ENCODE measurements at regions not wholly inside any gene's neighbourhood (a gene's known extent, or its start where the extent isn't known, plus 50 kb on each side); places are given as distances from the start of the nearest gene placed in this dataset.

GRCh38 chr11:79982185-79982584, 541.4 kb upstream of the TENM4 start:
- Histone ChIP-seq H3K27me3 (ENCODE audit: control insufficient read depth, insufficient read depth, low read length) (no peaks in the 10 kb centered on the region), H3K27ac (ENCODE audit: low read length) (no peak overlapping the region), H3K4me3 (ENCODE audit: low read depth in 2 of 2, low read length in 2 of 2) (no peak overlapping the region), H3K4me1 (ENCODE audit: control insufficient read depth, insufficient read depth, low read length) (no peaks in the 10 kb centered on the region), H3K9me3 (ENCODE audit: control insufficient read depth, insufficient read depth, low read depth, low read length) (no peaks in the 10 kb centered on the region), H3K36me3 (ENCODE audit: control insufficient read depth, insufficient read depth, low read length) (no peaks in the 10 kb centered on the region)
- ChIA-PET CTCF (no interaction called here), POLR2A (no interaction called here)
- no TSS peak for BruUV-seq (replicated peaks)
- TF ChIP-seq POLR2AphosphoS5 (IDR thresholded peaks at IDR 0.05; ENCODE audit: low read depth, low read length) = no peak
- no peak for TF ChIP-seq CTCF (IDR thresholded peaks at IDR 0.05)
- no peak for TF ChIP-seq REST (IDR thresholded peaks at IDR 0.05; ENCODE audit: insufficient read depth in 1 of 2, low read depth in 2 of 2, low read length in 1 of 2)
- TF ChIP-seq SIN3A (IDR thresholded peaks at IDR 0.05; ENCODE audit: borderline replicate concordance, insufficient read depth, low read depth, low read length) = no peak
- TF ChIP-seq TCF7L2 (IDR thresholded peaks at IDR 0.05; ENCODE audit: low read depth, low read length) = no peak
- ATAC-seq (no peak), DNase-seq (ENCODE audit: low read depth, low spot score) (no peak)
- in situ Hi-C loops (cut with HindIII; ENCODE audit: low pct_unique_long_range_greater_than_20kb, low sequenced_read_pairs) = no loop called here
- intact Hi-C loops (cut with micrococcal nuclease; ENCODE audit: unreplicated experiment) = no loop called here

- CTCF ChIA-PET = no interaction called here
- Histone ChIP-seq H3K36me3 (ENCODE audit: control insufficient read depth, insufficient read depth, low read length) (no peaks in the 10 kb centered on the region), H3K27ac (ENCODE audit: low read length) (no peak overlapping the region)
Measured at GRCh38 chr11:79980916-79981315, 540.1 kb upstream of the TENM4 start.

More at GRCh38 chr11:79980916-79981315, 540.1 kb upstream of the TENM4 start:
- in situ Hi-C loops (cut with HindIII; ENCODE audit: low pct_unique_long_range_greater_than_20kb, low sequenced_read_pairs) = no loop called here
- H3K9me3 ChIP-seq (ENCODE audit: control insufficient read depth, insufficient read depth, low read depth, low read length) = no peaks in the 10 kb centered on the region
- no peak overlapping the region for H3K4me3 ChIP-seq (ENCODE audit: low read depth in 2 of 2, low read length in 2 of 2)
- H3K27me3 ChIP-seq (ENCODE audit: control insufficient read depth, insufficient read depth, low read length) = no peaks in the 10 kb centered on the region
- BruUV-seq (replicated peaks) = no TSS peak
- intact Hi-C loops (cut with micrococcal nuclease; ENCODE audit: unreplicated experiment) = no loop called here
- ATAC-seq (no peak), DNase-seq (ENCODE audit: low read depth, low spot score) (no peak)
- no peak for TF ChIP-seq REST (IDR thresholded peaks at IDR 0.05; ENCODE audit: insufficient read depth in 1 of 2, low read depth in 2 of 2, low read length in 1 of 2)
- no peak for TF ChIP-seq SIN3A (IDR thresholded peaks at IDR 0.05; ENCODE audit: borderline replicate concordance, insufficient read depth, low read depth, low read length)
- no peak for TF ChIP-seq POLR2AphosphoS5 (IDR thresholded peaks at IDR 0.05; ENCODE audit: low read depth, low read length)
- TF ChIP-seq CTCF (IDR thresholded peaks at IDR 0.05) = no peak
- TF ChIP-seq TCF7L2 (IDR thresholded peaks at IDR 0.05; ENCODE audit: low read depth, low read length) = no peak
- POLR2A ChIA-PET = no interaction called here
- no peaks in the 10 kb centered on the region for H3K4me1 ChIP-seq (ENCODE audit: control insufficient read depth, insufficient read depth, low read length)

All from Panc1 (cell line).